ENCODE measurements at regions not wholly inside any gene's neighbourhood (a gene's known extent, or its start where the extent isn't known, plus 50 kb on each side); places are given as distances from the start of the nearest gene placed in this dataset.

DNA sequence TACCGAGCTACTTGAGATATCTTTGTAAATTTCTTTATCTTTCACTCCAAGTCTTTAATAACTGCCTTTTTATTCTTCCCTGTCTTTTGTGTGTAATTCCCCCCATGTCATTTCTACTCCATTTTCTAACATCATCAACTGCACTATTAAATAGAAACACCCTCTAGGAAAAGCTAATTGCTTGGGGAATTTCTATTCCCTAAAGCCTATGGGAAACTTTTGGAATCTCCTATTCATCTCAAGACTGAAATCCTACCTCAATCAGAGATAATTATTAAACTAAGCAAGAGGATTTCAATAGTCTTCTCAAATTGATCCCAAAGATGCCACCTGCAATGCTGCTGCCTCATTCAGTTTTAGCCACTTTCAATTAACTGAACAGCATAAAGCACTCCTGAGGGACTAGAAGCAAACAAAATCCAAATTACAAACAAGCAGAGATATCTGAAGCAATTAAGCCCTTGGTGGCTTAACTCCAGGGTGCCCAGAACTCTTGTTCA lies 598.7 kb downstream of the IGSF11 start:
- DNase-seq (ENCODE audit: low spot score) = no peak

GRCh38 chr3:118436697-118437262 lies 597.9 kb downstream of the IGSF11 start:
- DNase-seq (ENCODE audit: low spot score) = no peak

DNA sequence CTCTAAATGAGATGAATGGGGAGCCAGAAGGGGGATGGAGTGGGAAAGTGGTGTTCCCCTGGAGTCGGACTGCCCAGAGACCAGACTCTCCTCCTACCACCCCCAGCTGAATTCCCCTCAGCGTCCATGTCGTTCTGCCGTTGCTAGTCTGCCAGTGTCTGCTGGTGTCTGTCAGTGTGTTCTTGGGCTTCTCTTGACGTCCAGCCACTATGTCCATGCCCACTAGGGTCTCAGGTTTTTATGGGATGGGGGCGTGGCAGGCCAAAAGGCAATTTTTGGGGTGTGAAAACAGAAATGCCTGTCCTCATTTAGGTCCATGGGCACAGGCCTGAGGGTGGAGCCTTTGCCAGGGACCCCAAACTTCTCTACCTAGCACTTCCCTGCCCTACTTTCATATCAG lies 589.6 kb downstream of the IGSF11 start:
- DNase-seq (ENCODE audit: low spot score) = no peak

DNA sequence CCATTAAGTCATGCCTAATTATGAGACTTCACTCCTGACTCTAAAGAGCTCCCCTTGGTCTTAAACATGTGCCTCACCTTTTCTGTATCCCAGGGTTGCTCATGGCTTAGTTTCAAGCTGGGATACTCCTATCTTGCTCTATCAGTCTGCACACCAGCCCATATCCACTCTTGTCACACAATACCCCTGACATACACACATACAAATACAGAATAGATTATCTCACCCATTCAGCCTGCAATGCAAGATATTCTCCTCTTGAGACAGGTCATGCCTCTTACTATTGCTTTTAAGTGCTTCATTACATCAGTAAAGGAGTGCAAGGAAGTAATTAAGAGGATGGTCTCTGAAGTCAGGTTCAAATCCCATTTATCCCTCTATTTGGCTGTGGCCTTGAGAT lies 587.3 kb downstream of the IGSF11 start:
- DNase-seq (ENCODE audit: low spot score) = no peak

GRCh38 chr3:118466795-118467330 lies 567.8 kb downstream of the IGSF11 start:
- no peak for DNase-seq (ENCODE audit: low spot score)

DNA sequence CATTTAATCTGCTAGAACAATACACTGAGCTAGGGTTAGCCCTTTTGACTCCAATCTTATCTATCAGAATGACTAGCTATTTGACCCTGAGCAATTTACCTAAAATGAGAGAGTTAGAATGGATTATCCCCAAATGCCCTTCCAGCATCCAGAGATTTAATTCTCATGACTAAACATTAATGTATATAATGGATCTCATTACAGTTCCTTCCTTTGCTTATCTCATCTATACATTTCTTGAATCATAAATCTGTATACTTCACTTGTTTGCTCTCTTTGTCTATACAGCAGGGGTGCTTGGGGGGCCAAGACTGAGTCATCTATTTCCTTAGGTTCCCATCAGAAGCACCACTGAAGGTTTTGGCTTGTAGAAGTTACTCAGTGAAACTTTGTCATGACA lies 565.8 kb downstream of the IGSF11 start:
- no peak for DNase-seq (ENCODE audit: low spot score)

DNA sequence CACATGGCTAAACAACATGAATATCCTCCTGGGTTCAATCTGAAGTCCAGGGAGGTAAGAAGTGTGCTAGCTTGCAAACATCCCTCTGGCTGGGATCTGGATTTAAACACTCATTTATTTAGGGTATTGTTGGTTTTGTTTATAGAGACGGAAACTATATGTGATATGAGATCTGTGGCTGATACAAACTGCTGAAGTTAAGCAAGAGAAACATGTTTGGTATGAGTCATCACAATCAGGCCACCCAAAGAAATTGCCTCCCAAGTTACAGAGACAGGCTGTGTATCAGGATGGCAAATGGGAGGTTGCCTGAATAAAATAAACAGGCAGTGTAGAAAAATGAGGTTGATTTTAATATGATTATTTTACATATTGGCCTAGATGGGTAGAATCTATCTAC lies 562.1 kb downstream of the IGSF11 start:
- DNase-seq (ENCODE audit: low spot score) = no peak

DNA sequence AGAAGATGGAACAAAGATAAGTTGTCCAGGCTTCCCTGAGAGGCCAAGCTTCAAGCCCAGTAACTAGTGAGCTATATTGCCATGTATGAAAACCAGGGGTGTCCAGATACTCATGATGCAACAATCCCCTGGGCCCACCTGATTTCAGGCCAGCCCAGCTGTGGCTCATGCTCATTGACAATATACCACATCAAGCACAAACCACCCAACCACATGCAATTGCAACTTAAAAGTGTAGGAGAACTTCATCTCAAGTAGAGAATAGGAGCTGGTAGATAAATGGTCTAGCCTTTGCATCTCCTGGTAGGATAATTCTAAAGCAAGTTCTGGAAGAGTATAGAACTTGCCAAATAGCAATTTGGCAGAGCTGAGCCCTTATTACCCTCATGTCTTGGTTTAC lies 561.3 kb downstream of the IGSF11 start:
- DNase-seq (ENCODE audit: low spot score) = no peak

DNA sequence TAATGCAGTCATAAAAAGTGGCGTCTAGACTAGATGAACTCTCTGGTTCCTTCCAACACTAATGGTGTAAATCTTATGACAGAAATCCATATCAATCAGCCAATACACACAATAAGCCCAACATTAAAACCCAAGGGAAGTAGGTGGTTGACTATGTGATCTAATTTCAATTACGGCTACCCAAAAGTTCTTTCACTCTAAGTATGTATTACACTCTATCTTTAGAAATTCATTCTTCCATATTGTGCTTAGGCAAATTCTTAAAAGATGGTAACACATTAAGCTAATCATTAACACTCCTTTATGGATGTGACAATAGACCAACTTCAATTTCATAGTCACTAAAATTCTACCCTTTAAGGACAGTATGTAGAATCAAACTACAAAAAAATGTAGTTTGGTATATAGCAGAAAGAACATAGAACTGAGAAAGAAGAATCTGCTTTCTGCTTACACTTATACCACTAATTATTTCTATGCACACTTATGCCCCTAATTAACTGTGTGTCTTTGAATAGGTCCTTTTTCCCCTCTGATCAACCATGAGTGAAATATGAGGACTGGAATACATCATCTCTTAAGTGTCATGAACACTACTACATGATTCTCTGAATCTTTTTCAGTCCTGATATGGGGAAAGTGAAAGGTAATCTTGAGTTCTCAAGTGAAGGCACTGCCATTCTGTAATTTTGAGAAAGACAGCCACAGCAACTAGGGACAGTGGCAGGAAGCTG lies 557.6 kb downstream of the IGSF11 start:
- no peak for DNase-seq (ENCODE audit: low spot score)

GRCh38 chr3:118477768-118478167 lies 556.9 kb downstream of the IGSF11 start:
- no peak for DNase-seq (ENCODE audit: low spot score)

DNA sequence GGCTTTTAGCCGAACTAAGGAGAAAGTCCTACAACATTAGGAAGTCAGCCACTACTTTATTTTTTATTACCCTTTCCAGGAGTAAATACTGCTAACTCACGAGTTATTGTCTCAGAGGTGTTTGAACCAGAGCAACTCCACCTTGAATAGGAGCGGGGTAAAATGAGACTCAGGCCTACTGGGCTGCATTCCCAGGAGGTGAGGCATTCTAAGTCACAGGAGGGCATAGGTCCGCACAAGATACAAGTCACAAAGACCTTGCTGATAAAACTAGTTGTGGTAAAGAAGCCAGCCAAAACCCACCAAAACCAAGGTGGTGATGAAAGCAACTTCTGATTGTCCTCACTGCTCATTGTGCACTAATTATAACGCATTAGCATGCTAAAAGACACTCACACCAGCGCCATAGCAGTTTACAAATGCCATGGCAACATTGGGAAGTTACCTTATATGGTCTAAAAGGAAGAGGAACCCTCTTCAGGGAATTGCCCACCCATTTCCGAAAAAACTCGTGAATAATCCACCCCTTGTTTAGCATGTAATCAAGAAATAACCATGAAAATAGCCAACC lies 555.9 kb downstream of the IGSF11 start:
- no peak for DNase-seq (ENCODE audit: low spot score)

- DNase-seq (ENCODE audit: low spot score) = no peak
Measured at GRCh38 chr3:118479376-118479775, 555.3 kb downstream of the IGSF11 start.

GRCh38 chr3:118480101-118480860 lies 554.4 kb downstream of the IGSF11 start:
- DNase-seq (ENCODE audit: low spot score) = no peak

DNA sequence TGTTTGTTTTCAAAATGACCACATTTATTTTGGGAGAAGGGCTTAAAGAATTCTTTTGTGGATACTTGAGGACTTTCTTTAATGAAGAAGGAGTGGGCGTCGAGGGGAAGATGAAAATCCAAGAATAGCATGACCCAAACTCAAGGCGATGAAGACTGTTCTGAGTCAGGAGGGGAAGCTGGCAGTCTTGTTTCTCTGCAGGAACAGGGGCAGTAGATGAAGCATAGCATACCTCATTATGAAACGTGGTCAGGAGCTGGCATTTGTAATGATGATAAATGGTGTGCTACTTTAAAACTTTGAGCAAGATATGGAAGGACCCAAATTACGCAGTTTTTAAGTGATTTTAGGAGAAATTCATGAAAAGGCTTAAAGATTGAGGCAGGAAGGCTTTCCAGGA lies 549.0 kb downstream of the IGSF11 start:
- DNase-seq (ENCODE audit: low spot score) = no peak

GRCh38 chr3:118487734-118488133 lies 546.9 kb downstream of the IGSF11 start:
- no peak for DNase-seq (ENCODE audit: low spot score)

DNA sequence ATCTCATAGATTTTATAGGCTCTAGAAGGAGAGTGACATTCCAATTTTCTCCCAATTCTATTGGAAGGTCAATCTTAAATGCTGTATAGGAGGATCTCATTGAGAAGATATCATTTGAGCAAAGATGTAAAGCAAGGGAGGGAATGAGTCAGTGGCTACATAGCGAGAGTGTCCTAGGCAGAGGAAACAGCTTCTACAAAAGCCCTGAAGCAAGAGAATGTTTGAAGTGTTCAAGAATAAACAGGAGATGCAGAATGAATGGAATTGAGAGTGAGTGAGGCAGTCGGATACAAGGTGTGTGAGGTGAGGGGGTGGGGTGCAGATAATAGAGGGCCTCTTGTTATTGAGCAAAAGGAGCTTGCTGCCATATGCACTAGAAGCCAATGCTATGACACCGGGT lies 545.9 kb downstream of the IGSF11 start:
- DNase-seq (ENCODE audit: low spot score) = no peak

GRCh38 chr3:118495206-118495605 lies 539.4 kb downstream of the IGSF11 start:
- DNase-seq (ENCODE audit: low spot score) = no peak

- no peak for DNase-seq (ENCODE audit: low spot score)
Measured at GRCh38 chr3:118497274-118497673, 537.4 kb downstream of the IGSF11 start.

DNA sequence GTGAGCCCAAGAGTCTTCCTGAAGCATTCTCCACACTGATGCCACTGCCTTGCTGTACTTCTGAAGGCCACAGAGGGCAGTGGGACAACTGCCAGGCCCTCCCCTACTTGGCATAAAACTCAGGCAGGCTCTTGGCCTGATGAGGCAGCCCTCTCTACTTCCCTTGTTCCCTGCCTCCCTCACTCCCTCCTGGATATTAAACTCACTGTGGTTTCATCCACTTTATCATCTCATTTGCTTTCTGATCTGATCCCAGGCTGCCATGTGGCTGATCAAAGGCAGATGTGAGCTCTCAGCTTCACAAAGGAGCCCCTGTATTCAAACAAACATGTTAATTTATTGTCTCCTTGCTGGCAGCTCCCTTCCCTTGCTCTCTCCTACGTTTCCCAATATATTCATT lies 533.5 kb downstream of the IGSF11 start:
- DNase-seq (ENCODE audit: low spot score) = no peak

- DNase-seq (ENCODE audit: low spot score) = no peak
Measured at GRCh38 chr3:118504906-118505305, 529.7 kb downstream of the IGSF11 start.

DNA sequence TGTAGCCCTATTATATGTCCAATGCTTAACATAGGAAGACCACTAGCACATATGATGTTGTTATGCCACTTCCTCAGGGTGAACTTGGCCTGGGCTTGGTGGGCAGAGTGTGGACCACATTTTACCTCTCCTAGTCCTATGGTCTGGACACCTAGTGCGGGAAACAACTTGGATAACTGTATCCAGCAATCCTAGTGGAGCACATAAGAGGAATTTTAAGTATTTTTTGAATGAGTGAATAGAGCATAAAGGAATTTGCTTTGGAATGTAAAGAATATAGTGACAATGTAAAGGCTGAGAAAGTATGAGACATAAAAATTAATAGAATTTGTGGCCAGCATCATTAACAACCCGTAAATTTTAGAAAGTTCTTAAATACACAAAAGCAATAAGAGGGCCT lies 528.9 kb downstream of the IGSF11 start:
- no peak for DNase-seq (ENCODE audit: low spot score)

- no peak for DNase-seq (ENCODE audit: low spot score)
Measured at GRCh38 chr3:118511402-118511801, 523.2 kb downstream of the IGSF11 start.

- no peak for DNase-seq (ENCODE audit: low spot score)
Measured at GRCh38 chr3:118512301-118512700, 522.3 kb downstream of the IGSF11 start.
